ENCODE measurements at regions not wholly inside any gene's neighbourhood (a gene's known extent, or its start where the extent isn't known, plus 50 kb on each side); places are given as distances from the start of the nearest gene placed in this dataset.
"Not testable (repeated sequence)": the region's sequence is repeated elsewhere in the genome, so short reads cannot be mapped to it uniquely, and the experiment has no call there.

- H3K4me3 ChIP-seq (ENCODE audit: low read depth, low read length): no peak overlapping the region
These were observed 1092.7 kb downstream of the BRD1 start for GRCh38 chr22:48734961-48735360.

- no peak overlapping the region for H3K4me3 ChIP-seq (ENCODE audit: low read depth, low read length)
These were observed 1093.3 kb downstream of the BRD1 start for GRCh38 chr22:48734359-48734758.

GRCh38 chr22:48729499-48730171 lies 1098.0 kb downstream of the BRD1 start:
- H3K4me3 ChIP-seq (ENCODE audit: low read depth, low read length): no peak overlapping the region

DNA sequence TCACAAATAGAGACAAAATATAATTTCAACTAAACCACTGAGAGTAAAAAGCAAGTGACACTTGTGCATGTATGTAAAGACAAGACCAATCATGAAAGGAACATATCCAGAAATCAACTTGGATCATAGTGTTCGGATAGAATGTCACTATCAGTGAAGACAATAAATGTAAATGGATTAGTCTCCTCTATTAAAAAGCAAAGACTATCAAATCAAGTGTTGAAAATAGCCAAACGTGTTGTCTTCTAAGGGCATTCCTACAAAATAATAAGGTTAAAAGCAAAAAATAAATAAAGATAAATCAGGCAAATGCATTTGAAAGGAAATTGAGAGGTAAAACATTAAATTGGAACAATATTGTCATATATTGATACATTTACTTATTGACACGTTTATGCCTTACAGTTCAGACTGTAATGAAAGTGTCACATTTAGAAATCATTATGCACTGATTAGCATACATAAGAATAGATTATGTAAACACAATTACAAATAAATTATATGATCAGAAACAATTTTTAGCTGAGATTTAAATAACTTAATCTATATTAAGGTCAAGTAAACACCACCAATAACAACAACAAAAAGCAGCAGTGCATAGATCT lies 1100.1 kb downstream of the BRD1 start:
- H3K4me3 ChIP-seq (ENCODE audit: low read depth, low read length): no peak overlapping the region

DNA sequence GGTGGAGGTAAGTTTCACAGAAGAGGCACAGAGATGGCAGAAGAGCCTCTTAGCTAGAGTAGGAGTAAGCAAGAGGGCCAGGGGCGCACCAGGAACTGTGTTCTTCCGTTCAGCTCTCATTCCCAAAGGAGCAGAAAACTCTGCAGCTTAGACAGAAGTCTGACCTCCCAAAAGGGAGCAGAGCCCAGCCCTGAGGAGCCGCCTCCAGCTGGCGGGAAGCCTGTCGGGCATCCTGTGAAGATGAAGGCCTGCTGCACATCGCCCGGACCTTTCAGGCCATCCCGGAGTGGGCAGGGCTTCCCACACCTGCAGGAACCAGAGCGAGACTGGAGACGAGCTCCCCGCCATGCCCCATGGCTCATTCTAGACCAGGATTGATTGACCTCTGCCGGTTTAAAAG lies 1102.8 kb downstream of the BRD1 start:
- H3K4me3 ChIP-seq (ENCODE audit: low read depth, low read length): no peak overlapping the region

- H3K4me3 ChIP-seq (ENCODE audit: low read depth, low read length): no peak overlapping the region
These were observed 1105.0 kb downstream of the BRD1 start for GRCh38 chr22:48722661-48723060.

GRCh38 chr22:48721395-48721669 lies 1106.3 kb downstream of the BRD1 start:
- H3K4me3 ChIP-seq (ENCODE audit: low read depth, low read length): no peak overlapping the region

DNA sequence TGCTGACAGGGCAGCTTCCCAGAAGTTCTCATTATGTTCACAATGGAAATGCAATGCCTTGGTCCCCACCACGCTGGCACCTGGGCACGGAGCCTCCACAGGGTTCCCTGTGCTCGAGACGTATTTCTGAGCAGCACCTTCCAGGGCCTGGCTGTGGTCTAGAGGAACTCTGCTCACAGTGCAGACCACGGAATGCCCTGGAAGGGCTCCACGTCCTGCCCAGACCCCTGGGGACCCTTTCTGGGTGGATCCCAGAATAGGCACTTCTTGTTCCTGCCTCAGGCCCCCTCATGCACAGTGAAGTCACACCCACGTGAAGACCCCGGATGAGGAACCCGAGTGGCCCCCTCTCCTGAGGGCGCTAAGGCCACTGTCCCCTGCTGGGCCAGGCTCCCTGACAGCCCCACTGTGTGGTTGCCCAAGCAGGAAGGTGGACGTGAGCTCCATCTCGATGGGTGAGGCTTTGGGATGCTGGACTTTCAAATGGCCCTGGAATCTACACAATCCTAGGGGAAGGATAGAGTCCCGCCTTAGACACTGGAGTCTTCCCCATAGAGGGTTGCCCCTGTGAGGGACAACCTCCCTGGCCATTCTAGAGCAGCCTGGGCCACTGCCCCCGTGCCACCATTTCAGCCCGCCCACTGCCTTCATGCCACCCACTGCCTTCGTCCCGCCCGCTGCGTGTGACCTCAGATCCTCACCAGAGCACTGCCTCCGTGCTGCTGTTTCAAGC lies 1106.8 kb downstream of the BRD1 start:
- H3K4me3 ChIP-seq (ENCODE audit: low read depth, low read length): no peak overlapping the region

GRCh38 chr22:48719978-48720661 lies 1107.6 kb downstream of the BRD1 start:
- no peak overlapping the region for H3K4me3 ChIP-seq (ENCODE audit: low read depth, low read length)

- no peak overlapping the region for H3K4me3 ChIP-seq (ENCODE audit: low read depth, low read length)
These were observed 1108.7 kb downstream of the BRD1 start for GRCh38 chr22:48718818-48719500.

DNA sequence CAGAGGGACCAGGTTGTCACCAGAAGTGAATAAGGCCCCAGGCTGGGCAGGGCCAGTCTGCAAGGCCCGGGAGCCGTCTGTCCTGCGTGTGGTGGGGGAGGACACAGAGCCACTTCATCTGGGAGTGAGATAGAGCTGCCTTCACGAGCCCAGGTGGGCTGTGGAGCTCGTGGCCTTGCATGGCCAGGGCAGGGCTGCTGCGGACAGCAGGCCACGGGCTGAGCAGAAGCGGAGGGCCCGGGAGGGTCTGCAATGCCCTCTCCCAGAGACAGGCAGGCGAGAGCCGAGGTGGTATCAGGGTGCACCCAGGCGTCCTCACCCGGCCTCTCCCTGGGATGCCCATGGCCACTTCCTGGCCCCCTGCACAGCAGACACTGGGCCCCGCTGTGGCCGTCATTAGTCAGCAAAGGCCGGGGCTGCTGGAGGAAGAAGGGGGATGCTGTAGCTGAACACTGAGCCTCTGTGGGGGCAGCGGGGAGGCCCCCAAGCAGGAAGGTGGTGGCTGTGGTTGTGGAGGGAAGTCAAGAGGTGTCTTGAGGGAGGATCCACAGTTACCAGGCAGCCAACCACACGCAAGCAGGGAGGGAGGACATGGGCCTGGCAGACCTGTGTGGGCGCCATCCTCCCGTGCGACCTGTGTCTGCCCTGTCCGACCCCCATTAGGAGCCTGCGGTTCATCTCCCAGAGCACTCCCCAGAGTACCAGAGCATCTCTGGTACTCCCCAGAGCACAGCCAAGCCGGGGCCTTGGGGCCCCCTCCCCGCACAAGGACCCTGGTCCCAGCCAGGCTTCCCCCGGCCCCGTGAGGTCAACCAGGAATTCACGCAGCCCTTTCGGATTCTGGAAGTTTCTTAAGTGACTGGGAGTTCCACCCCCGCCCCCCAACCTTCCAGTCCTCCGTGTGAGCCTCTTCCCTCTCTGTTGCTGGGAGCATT lies 1109.5 kb downstream of the BRD1 start:
- no peak overlapping the region for H3K4me3 ChIP-seq (ENCODE audit: low read depth, low read length)

GRCh38 chr22:48717076-48717810 lies 1110.4 kb downstream of the BRD1 start:
- no peak overlapping the region for H3K4me3 ChIP-seq (ENCODE audit: low read depth, low read length)

- H3K4me3 ChIP-seq (ENCODE audit: low read depth, low read length): not testable (repeated sequence)
These were observed 1111.5 kb downstream of the BRD1 start for GRCh38 chr22:48716154-48716553.

DNA sequence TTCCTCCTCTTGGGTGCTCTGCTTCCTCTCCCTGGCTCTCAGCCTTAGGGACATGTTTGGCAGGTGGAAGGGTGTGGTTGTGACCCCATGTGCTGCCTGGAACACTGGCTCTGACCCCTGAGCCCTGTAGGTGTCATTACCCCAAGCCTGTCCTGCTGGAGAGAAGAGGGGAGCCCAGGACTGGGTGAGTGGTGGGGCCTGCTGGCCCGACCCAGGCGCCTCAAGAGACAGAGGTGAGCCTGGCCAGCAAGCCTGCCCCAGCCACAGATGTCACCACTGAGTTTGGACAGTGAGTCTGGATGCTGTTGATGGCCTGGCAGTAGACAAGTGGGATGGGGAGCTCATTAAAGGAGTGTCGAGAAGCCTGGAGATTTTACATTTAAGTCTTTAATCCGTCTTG lies 1112.2 kb downstream of the BRD1 start:
- no peak overlapping the region for H3K4me3 ChIP-seq (ENCODE audit: low read depth, low read length)

- no peak overlapping the region for H3K4me3 ChIP-seq (ENCODE audit: low read depth, low read length)
These were observed 1113.4 kb downstream of the BRD1 start for GRCh38 chr22:48714231-48714630.

GRCh38 chr22:48713272-48714205 lies 1114.1 kb downstream of the BRD1 start:
- H3K4me3 ChIP-seq (ENCODE audit: low read depth, low read length): no peak overlapping the region

- no peak overlapping the region for H3K4me3 ChIP-seq (ENCODE audit: low read depth, low read length)
These were observed 1115.0 kb downstream of the BRD1 start for GRCh38 chr22:48712558-48713271.

DNA sequence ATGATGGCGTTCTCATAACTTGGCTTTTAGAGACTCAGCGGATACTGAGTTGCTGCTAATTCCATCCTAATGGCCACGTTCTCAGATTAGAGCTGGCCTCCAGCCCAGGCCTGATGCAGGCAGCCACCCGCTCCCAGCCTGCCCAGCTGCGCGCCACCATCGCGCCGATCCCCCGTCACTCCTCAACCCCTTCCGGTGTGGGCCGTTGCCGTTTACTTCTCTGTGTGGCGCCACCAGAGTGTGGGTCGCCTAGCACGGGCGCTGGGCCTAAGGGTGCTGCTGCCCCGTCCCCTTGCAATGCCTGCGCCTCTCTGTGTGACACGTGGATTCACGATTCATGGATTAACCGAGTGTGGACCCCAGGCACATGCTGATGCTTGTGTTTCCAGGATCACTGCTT lies 1116.0 kb downstream of the BRD1 start:
- H3K4me3 ChIP-seq (ENCODE audit: low read depth, low read length): no peak overlapping the region
